ENCODE measurements at regions not wholly inside any gene's neighbourhood (a gene's known extent, or its start where the extent isn't known, plus 50 kb on each side); places are given as distances from the start of the nearest gene placed in this dataset.

GRCh38 chr10:111482621-111483216 lies 405.9 kb downstream of the ADRA2A start:
- H3K9me3 ChIP-seq = peaks cover 0 to 2% (median 0%) of the 10 kb centered on the region in 4 donors
- H3K27me3 ChIP-seq = no peaks in the 10 kb centered on the region
- H3K36me3 ChIP-seq = no peaks in the 10 kb centered on the region
- no peak overlapping the region for H3K4me3 ChIP-seq
- H3K4me1 ChIP-seq = no peaks in the 10 kb centered on the region
- DNase-seq (no peak), ATAC-seq (ENCODE audit: low FRiP score in 2 of 2) (no peak)
- no peak overlapping the region for H3K27ac ChIP-seq
- WGBS, 2 donors = 77 to 78% methylated on average over 5 of the region's 5 CpGs
- no peak for TF ChIP-seq EP300 (IDR thresholded peaks at IDR 0.05)
- no peak for TF ChIP-seq POLR2AphosphoS5 (IDR thresholded peaks at IDR 0.05)
- TF ChIP-seq CTCF (IDR thresholded peaks at IDR 0.05) = no peak
- TF ChIP-seq POLR2A (IDR thresholded peaks at IDR 0.05) = no peak

DNA sequence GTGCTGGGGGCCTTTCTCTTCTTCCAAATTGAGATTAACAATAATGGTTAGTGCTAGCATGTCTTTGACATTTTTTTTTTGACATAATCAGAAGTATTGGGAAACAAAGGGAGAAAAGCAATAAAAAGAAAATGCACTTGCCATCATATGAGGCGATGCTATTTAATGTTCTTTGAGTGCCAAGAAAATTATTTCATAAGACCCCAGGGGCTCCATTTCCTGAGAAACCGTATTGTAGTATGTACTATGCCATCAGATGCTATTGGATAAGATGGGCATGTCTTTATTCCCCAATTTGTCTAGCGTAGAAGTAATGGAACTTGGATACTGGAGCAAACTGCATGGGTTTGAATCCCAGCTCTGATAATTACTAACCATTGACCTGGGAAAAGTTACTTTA lies 408.9 kb downstream of the ADRA2A start:
- no peak overlapping the region for H3K27ac ChIP-seq
- H3K36me3 ChIP-seq = no peaks in the 10 kb centered on the region
- 77% methylated on average over 3 of the region's 3 CpGs for WGBS, 2 donors
- H3K4me3 ChIP-seq = no peak overlapping the region
- no peak for TF ChIP-seq CTCF (IDR thresholded peaks at IDR 0.05)
- TF ChIP-seq POLR2AphosphoS5 (IDR thresholded peaks at IDR 0.05) = no peak
- no peak for TF ChIP-seq POLR2A (IDR thresholded peaks at IDR 0.05)
- ATAC-seq (ENCODE audit: low FRiP score in 2 of 2) = no peak
- no peaks in the 10 kb centered on the region for H3K27me3 ChIP-seq
- peaks cover 0 to 20% (median 11%) of the 10 kb centered on the region in 4 donors for H3K9me3 ChIP-seq
- no peak for DNase-seq
- no peaks in the 10 kb centered on the region for H3K4me1 ChIP-seq

GRCh38 chr10:111486346-111486745 lies 409.5 kb downstream of the ADRA2A start:
- H3K36me3 ChIP-seq = no peaks in the 10 kb centered on the region
- peaks cover 0 to 24% (median 14%) of the 10 kb centered on the region in 4 donors for H3K9me3 ChIP-seq
- DNase-seq (no peak), ATAC-seq (ENCODE audit: low FRiP score in 2 of 2) (no peak)
- H3K27me3 ChIP-seq = no peaks in the 10 kb centered on the region
- 76 to 100% methylated on average over 1 of the region's 1 CpG for WGBS, 2 donors
- TF ChIP-seq POLR2AphosphoS5 (IDR thresholded peaks at IDR 0.05) (no peak), EP300 (IDR thresholded peaks at IDR 0.05) (no peak), POLR2A (IDR thresholded peaks at IDR 0.05) (no peak), CTCF (IDR thresholded peaks at IDR 0.05) (no peak)
- H3K4me3 ChIP-seq = no peak overlapping the region
- no peak overlapping the region for H3K27ac ChIP-seq
- no peaks in the 10 kb centered on the region for H3K4me1 ChIP-seq

DNA sequence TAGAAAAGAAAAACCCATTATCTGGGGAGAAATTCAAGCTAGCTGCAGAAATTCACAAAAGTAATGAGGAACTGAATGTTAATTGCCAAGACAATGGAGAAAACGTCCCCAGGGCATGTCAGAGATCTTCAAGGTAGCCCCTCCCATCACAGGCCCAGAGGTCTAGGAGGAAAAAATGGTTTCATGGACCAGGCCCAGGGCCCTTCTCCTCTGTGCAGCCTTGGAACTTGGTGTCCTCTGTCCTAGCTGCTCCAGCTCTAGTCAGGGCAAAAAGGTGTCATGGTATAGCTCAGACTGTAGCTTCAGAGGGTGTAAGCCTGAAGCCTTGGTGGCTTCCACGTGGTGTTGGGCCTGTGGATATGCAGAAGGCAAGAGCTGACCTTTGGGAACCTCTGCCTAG lies 411.8 kb downstream of the ADRA2A start:
- ATAC-seq (ENCODE audit: low FRiP score in 2 of 2) = no peak
- Histone ChIP-seq H3K27ac (no peak overlapping the region), H3K4me3 (no peak overlapping the region), H3K9me3 (peaks cover 0 to 25% (median 16%) of the 10 kb centered on the region in 4 donors), H3K36me3 (no peaks in the 10 kb centered on the region), H3K27me3 (no peaks in the 10 kb centered on the region), H3K4me1 (no peaks in the 10 kb centered on the region)
- no peak for DNase-seq
- TF ChIP-seq EP300 (IDR thresholded peaks at IDR 0.05) = no peak
- no peak for TF ChIP-seq POLR2A (IDR thresholded peaks at IDR 0.05)
- WGBS, 2 donors = 19 to 21% methylated on average over 2 of the region's 2 CpGs

DNA sequence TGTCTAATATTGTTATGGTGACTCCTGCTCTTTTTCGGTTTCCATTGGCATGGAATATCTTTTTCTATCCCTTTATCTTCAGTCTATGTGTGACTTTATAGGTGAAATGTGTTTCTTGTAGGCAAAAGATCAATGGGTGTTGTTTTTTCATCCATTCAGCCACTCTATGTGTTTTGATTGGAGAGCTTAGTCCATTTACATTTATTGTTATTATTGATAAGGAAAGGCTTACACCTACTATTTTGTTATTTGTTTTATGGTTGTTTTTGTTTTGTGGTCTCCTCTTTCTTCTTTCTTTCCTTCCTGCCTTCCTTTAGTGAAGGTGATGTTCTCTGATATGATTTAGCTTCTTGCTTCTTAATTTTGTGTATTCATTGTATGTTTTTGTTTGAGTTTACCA lies 414.3 kb downstream of the ADRA2A start:
- no peaks in the 10 kb centered on the region for H3K27me3 ChIP-seq
- no peak overlapping the region for H3K27ac ChIP-seq
- no peak for ATAC-seq (ENCODE audit: low FRiP score in 2 of 2)
- DNase-seq = no peak
- TF ChIP-seq EP300 (IDR thresholded peaks at IDR 0.05) (no peak), POLR2AphosphoS5 (IDR thresholded peaks at IDR 0.05) (no peak), POLR2A (IDR thresholded peaks at IDR 0.05) (no peak), CTCF (IDR thresholded peaks at IDR 0.05) (no peak)
- H3K4me3 ChIP-seq = no peak overlapping the region
- no peaks in the 10 kb centered on the region for H3K36me3 ChIP-seq
- 60 to 70% methylated on average over 1 of the region's 1 CpG for WGBS, 2 donors
- no peaks in the 10 kb centered on the region for H3K4me1 ChIP-seq
- H3K9me3 ChIP-seq = peaks cover 0 to 25% (median 16%) of the 10 kb centered on the region in 4 donors

Data from upper lobe of left lung (tissue), 6 donors.